ENCODE measurements at regions not wholly inside any gene's neighbourhood (a gene's known extent, or its start where the extent isn't known, plus 50 kb on each side); places are given as distances from the start of the nearest gene placed in this dataset.
"Not testable (repeated sequence)": the region's sequence is repeated elsewhere in the genome, so short reads cannot be mapped to it uniquely, and the experiment has no call there.

- no peak for DNase-seq
Observed at GRCh38 chr10:2918489-2918888, 148.9 kb upstream of the PFKP start.

- DNase-seq: no peak
Observed at GRCh38 chr10:2917926-2918325, 149.4 kb upstream of the PFKP start.

GRCh38 chr10:2915412-2915811 is 151.9 kb upstream of the PFKP start:
- DNase-seq: no peak

- no peak for DNase-seq
Observed at GRCh38 chr10:2914741-2915140, 152.6 kb upstream of the PFKP start.

- no peak for DNase-seq
Observed at GRCh38 chr10:2913474-2913873, 153.9 kb upstream of the PFKP start.

GRCh38 chr10:2910656-2911055 is 156.7 kb upstream of the PFKP start:
- DNase-seq: no peak

GRCh38 chr10:2909921-2910320 is 157.4 kb upstream of the PFKP start:
- DNase-seq: no peak

- no peak for DNase-seq
Observed at GRCh38 chr10:2908851-2909630, 158.3 kb upstream of the PFKP start.

- DNase-seq: no peak
Observed at GRCh38 chr10:2906974-2907373, 160.4 kb upstream of the PFKP start.

GRCh38 chr10:2905851-2906250 is 161.5 kb upstream of the PFKP start:
- no peak for DNase-seq

- DNase-seq: no peak
Observed at GRCh38 chr10:2900530-2900929, 166.8 kb upstream of the PFKP start.

- DNase-seq: no peak
Observed at GRCh38 chr10:2899246-2899951, 167.9 kb upstream of the PFKP start.

GRCh38 chr10:2898509-2898860 is 168.9 kb upstream of the PFKP start:
- DNase-seq: no peak

- DNase-seq: no peak
Observed at GRCh38 chr10:2897619-2898508, 169.5 kb upstream of the PFKP start.

- not testable (repeated sequence) for DNase-seq
Observed at GRCh38 chr10:2896334-2896733, 171.0 kb upstream of the PFKP start.

- DNase-seq: no peak
Observed at GRCh38 chr10:2895594-2896196, 171.7 kb upstream of the PFKP start.

- DNase-seq: no peak
Observed at GRCh38 chr10:2893991-2894390, 173.4 kb upstream of the PFKP start.

GRCh38 chr10:2893158-2893845 is 174.0 kb upstream of the PFKP start:
- no peak for DNase-seq

- DNase-seq: no peak
Observed at GRCh38 chr10:2891770-2892124, 175.6 kb upstream of the PFKP start.

GRCh38 chr10:2891073-2891769 is 176.1 kb upstream of the PFKP start:
- DNase-seq: no peak

GRCh38 chr10:2890093-2890492 is 177.3 kb upstream of the PFKP start:
- DNase-seq: no peak

GRCh38 chr10:2888403-2889004 is 178.8 kb upstream of the PFKP start:
- DNase-seq: no peak
